ENCODE measurements at regions not wholly inside any gene's neighbourhood (a gene's known extent, or its start where the extent isn't known, plus 50 kb on each side); places are given as distances from the start of the nearest gene placed in this dataset.

GRCh38 chr14:98966475-98967162, 305.4 kb downstream of the BCL11B start:
- Histone ChIP-seq H3K23ac (ENCODE audit: low read depth, low read length) (no peak overlapping the region), H2BK15ac (ENCODE audit: low read depth, low read length) (no peak overlapping the region), H4K5ac (ENCODE audit: low read depth, low read length) (no peak overlapping the region), H3K14ac (replicated peaks; ENCODE audit: low read depth, low read length) (no peak overlapping the region), H2AFZ (replicated peaks; ENCODE audit: low read length, poor library complexity) (no peak overlapping the region), H2BK120ac (ENCODE audit: low read depth, low read length) (no peak overlapping the region), H4K8ac (ENCODE audit: low read depth in 2 of 2, low read length in 2 of 2) (no peak overlapping the region), H3K9ac (ENCODE audit: low read depth, low read length) (no peak overlapping the region), H3K18ac (ENCODE audit: low read depth, low read length) (no peak overlapping the region), H2BK20ac (ENCODE audit: low read depth, low read length) (no peak overlapping the region), H3K36me3 (ENCODE audit: control insufficient read depth, insufficient read depth, low read length) (no peaks in the 10 kb centered on the region), H3K9me1 (ENCODE audit: insufficient read depth, low read length) (no peaks in the 10 kb centered on the region), H2AK5ac (ENCODE audit: low read depth, low read length) (no peak overlapping the region), H3K27me3 (ENCODE audit: control insufficient read depth, insufficient read depth, low read length) (no peaks in the 10 kb centered on the region), H3K4me1 (ENCODE audit: control insufficient read depth, insufficient read depth, low read length) (no peaks in the 10 kb centered on the region), H2AK9ac (replicated peaks; ENCODE audit: low read depth, low read length, poor library complexity) (no peak overlapping the region), H3K4me2 (ENCODE audit: low read depth, low read length) (no peak overlapping the region), H4K91ac (ENCODE audit: insufficient read depth, low read depth, low read length) (no peak overlapping the region), H3K4me3 (ENCODE audit: insufficient read depth, low read depth, low read length) (no peak overlapping the region), H3K4ac (ENCODE audit: low read depth, low read length) (no peak overlapping the region), H3K9me3 (ENCODE audit: control insufficient read depth, insufficient read depth, low read length) (peaks cover 36% of the 10 kb centered on the region), H3K79me1 (ENCODE audit: low read depth in 1 of 2, low read length in 2 of 2) (no peaks in the 10 kb centered on the region), H3K27ac (ENCODE audit: insufficient read depth, low read length) (no peak overlapping the region), H2BK5ac (ENCODE audit: low read depth, low read length, poor library complexity, severe bottlenecking) (no peak overlapping the region), H3K56ac (ENCODE audit: extremely low read depth, insufficient read depth, low read length) (no peak overlapping the region), H4K20me1 (ENCODE audit: insufficient read depth, low read length) (no peaks in the 10 kb centered on the region)
- ATAC-seq (ENCODE audit: low read depth), result no peak
- BruUV-seq (replicated peaks), result no TSS peak
- no peak for DNase-seq
- CTCF ChIA-PET, result no interaction called here
- 67% methylated on average over 1 of the region's 6 CpGs; no CpG with 5 or more reads in 1 of the 2 experiments for WGBS, 2 experiments (ENCODE audit: extremely low coverage in 2 of 2, insufficient read length in 1 of 2)
- POLR2A ChIA-PET (ENCODE audit: unreplicated experiment), result no interaction called here
- in situ Hi-C loops (cut with MboI; ENCODE audit: low sequenced_read_pairs), result no loop called here
- TF ChIP-seq USF2 (IDR thresholded peaks at IDR 0.05; ENCODE audit: low read depth, low read length) (no peak), RAD21 (IDR thresholded peaks at IDR 0.05; ENCODE audit: low read length) (no peak), RCOR1 (IDR thresholded peaks at IDR 0.05; ENCODE audit: insufficient replicate concordance, low read length) (no peak), MXI1 (IDR thresholded peaks at IDR 0.05; ENCODE audit: borderline replicate concordance, low read depth, low read length) (no peak), MAFK (IDR thresholded peaks at IDR 0.05; ENCODE audit: low read depth, low read length) (no peak), CTCF (conservative IDR thresholded peaks at IDR 0.05; ENCODE audit: low read depth, low read length) (no peak), CEBPB (IDR thresholded peaks at IDR 0.05; ENCODE audit: low read depth, low read length) (no peak), RFX5 (IDR thresholded peaks at IDR 0.05; ENCODE audit: low read depth, low read length) (no peak), CHD1 (IDR thresholded peaks at IDR 0.05; ENCODE audit: low read depth, low read length) (no peak), MAZ (IDR thresholded peaks at IDR 0.05; ENCODE audit: borderline replicate concordance, low read depth, low read length) (no peak), POLR2A (IDR thresholded peaks at IDR 0.05; ENCODE audit: low read depth, low read length) (no peak), NFE2L2 (IDR thresholded peaks at IDR 0.05; ENCODE audit: low read depth, low read length) (no peak), BHLHE40 (IDR thresholded peaks at IDR 0.05; ENCODE audit: low read depth, low read length) (no peak), FOS (IDR thresholded peaks at IDR 0.05; ENCODE audit: low read depth, low read length) (no peak), SMC3 (IDR thresholded peaks at IDR 0.05; ENCODE audit: low read depth, low read length) (no peak), ELK1 (IDR thresholded peaks at IDR 0.05; ENCODE audit: borderline replicate concordance, low read depth, low read length) (no peak)
- dilution Hi-C loops (cut with HindIII; ENCODE audit: low sequenced_read_pairs, unreplicated experiment), result no loop called here
- intact Hi-C loops (cut with micrococcal nuclease), result no loop called here

Data from IMR-90 (cell line).